ENCODE measurements at regions not wholly inside any gene's neighbourhood (a gene's known extent, or its start where the extent isn't known, plus 50 kb on each side); places are given as distances from the start of the nearest gene placed in this dataset.

GRCh38 chr3:3686907-3687648 is 112.2 kb upstream of the LRRN1 start:
- no peak for TF ChIP-seq CTCF (IDR thresholded peaks at IDR 0.05)
- no peak for DNase-seq (ENCODE audit: low spot score in 2 of 2)
- no peaks in the 10 kb centered on the region for H3K27me3 ChIP-seq
- H3K27ac ChIP-seq = no peak overlapping the region
- H3K4me3 ChIP-seq = no peak overlapping the region
- H3K9me3 ChIP-seq = no peaks in the 10 kb centered on the region
- H3K4me1 ChIP-seq = no peaks in the 10 kb centered on the region
- intact Hi-C loops (cut with DNase I) = no loop called here
- H3K36me3 ChIP-seq = no peaks in the 10 kb centered on the region

- intact Hi-C loops (cut with DNase I) = no loop called here
- no peaks in the 10 kb centered on the region for H3K27me3 ChIP-seq
- no peaks in the 10 kb centered on the region for H3K9me3 ChIP-seq
These were observed 113.5 kb upstream of the LRRN1 start for GRCh38 chr3:3685721-3686120.

GRCh38 chr3:3683261-3683660 is 116.0 kb upstream of the LRRN1 start:
- H3K27me3 ChIP-seq = no peaks in the 10 kb centered on the region
- no peak overlapping the region for H3K4me3 ChIP-seq
- no peaks in the 10 kb centered on the region for H3K36me3 ChIP-seq
- intact Hi-C loops (cut with DNase I) = no loop called here
- H3K4me1 ChIP-seq = no peaks in the 10 kb centered on the region
- no peak overlapping the region for H3K27ac ChIP-seq
- TF ChIP-seq CTCF (IDR thresholded peaks at IDR 0.05) = no peak
- H3K9me3 ChIP-seq = no peaks in the 10 kb centered on the region
- DNase-seq (ENCODE audit: low spot score in 2 of 2) = no peak

More at GRCh38 chr3:3685721-3686120, 113.5 kb upstream of the LRRN1 start:
- no peak for DNase-seq (ENCODE audit: low spot score in 2 of 2)
- no peak overlapping the region for H3K27ac ChIP-seq
- no peak overlapping the region for H3K4me3 ChIP-seq
- no peaks in the 10 kb centered on the region for H3K36me3 ChIP-seq
- no peak for TF ChIP-seq CTCF (IDR thresholded peaks at IDR 0.05)
- H3K4me1 ChIP-seq = no peaks in the 10 kb centered on the region

- Histone ChIP-seq H3K9me3 (no peaks in the 10 kb centered on the region), H3K36me3 (no peaks in the 10 kb centered on the region), H3K4me1 (no peaks in the 10 kb centered on the region), H3K27ac (no peak overlapping the region), H3K27me3 (no peaks in the 10 kb centered on the region), H3K4me3 (no peak overlapping the region)
- TF ChIP-seq CTCF (IDR thresholded peaks at IDR 0.05) = no peak
- DNase-seq (ENCODE audit: low spot score in 2 of 2) = no peak
- intact Hi-C loops (cut with DNase I) = no loop called here
These were observed 123.4 kb upstream of the LRRN1 start for GRCh38 chr3:3675801-3676200.

- intact Hi-C loops (cut with DNase I) = no loop called here
- H3K4me3 ChIP-seq = no peak overlapping the region
- H3K4me1 ChIP-seq = no peaks in the 10 kb centered on the region
These were observed 124.0 kb upstream of the LRRN1 start for GRCh38 chr3:3675186-3675585.

More at GRCh38 chr3:3675186-3675585, 124.0 kb upstream of the LRRN1 start:
- Histone ChIP-seq H3K27ac (no peak overlapping the region), H3K27me3 (no peaks in the 10 kb centered on the region), H3K36me3 (no peaks in the 10 kb centered on the region), H3K9me3 (no peaks in the 10 kb centered on the region)
- no peak for TF ChIP-seq CTCF (IDR thresholded peaks at IDR 0.05)
- DNase-seq (ENCODE audit: low spot score in 2 of 2) = no peak
